ENCODE measurements at regions not wholly inside any gene's neighbourhood (a gene's known extent, or its start where the extent isn't known, plus 50 kb on each side); places are given as distances from the start of the nearest gene placed in this dataset.
"Not testable (repeated sequence)": the region's sequence is repeated elsewhere in the genome, so short reads cannot be mapped to it uniquely, and the experiment has no call there.

DNA sequence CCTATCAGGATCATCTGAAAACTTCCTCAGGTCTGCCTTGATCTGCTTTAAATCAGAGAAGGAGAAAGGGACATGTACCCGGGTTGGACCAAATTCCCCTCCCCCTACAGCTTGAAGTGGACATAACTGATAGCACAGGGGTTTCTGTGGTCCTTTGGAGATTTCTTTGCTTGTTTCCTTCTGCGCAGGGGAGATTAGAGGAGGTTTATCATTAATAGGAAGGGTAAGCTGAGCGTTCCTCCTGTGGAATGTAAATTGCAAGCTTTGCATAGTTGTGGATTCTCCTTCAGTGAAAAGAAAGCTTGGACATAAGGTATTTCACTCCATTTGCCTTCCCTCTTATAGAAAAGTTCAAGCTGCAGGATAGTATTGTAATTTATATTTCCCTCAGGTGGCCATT is 936.0 kb downstream of the DIPK2A start:
- H3K27me3 Mint-ChIP-seq; ATAC-seq (ENCODE audit: low read depth); H3K9me3 Mint-ChIP-seq; H3K36me3 Mint-ChIP-seq; DNase-seq (ENCODE audit: low spot score in 2 of 2); H3K27ac Mint-ChIP-seq; H3K4me3 Mint-ChIP-seq; H3K4me1 Mint-ChIP-seq: not testable (repeated sequence)

DNA sequence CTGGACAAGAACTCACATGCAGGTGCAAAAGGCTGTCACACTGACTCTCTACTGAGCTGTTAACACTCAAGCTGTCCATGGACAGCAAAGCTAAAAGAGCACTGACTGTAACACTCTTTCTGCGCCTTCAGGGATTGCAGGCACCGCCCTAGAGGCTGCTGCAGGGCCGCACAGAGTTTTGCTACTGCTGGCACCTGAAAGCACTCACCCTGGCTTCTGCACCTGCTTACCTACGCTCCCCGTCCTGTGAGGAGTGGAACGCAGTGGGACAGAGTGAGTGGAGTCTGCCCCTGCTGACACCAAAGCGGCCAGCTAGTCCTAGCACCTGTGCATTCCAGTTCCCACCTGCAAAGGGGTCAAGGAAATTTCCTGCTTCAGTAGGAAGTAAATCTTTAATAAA is 941.3 kb downstream of the DIPK2A start:
- H3K36me3 Mint-ChIP-seq: no peaks in the 10 kb centered on the region
- H3K9me3 Mint-ChIP-seq: peaks cover 2% of the 10 kb centered on the region
- no peaks in the 10 kb centered on the region for H3K4me1 Mint-ChIP-seq
- no peak for ATAC-seq (ENCODE audit: low read depth)
- no peaks in the 10 kb centered on the region for H3K27me3 Mint-ChIP-seq
- H3K4me3 Mint-ChIP-seq: no peak overlapping the region
- no peak overlapping the region for H3K27ac Mint-ChIP-seq
- DNase-seq (ENCODE audit: low spot score in 2 of 2): no peak

DNA sequence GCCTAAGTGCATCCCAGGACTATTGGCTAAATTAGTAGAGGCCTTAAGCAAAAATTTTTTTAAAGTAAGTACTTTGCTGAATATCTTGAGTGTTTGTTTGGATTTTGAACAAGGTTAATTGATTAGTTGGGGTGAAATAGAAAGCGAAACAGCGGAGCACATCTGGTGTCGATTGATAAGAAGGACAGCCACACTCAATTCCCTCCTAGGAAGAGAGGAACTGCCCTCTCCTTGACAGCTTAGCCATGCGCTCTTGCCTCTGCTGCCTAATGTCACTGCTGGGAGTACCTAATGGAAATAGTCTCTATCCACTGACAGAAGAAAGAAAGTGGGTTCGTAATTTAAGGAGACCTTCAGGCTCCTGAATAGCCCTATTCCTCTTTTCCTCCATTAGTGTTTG is 943.6 kb downstream of the DIPK2A start:
- Mint-ChIP-seq H3K27ac (no peak overlapping the region), H3K27me3 (no peaks in the 10 kb centered on the region), H3K4me1 (no peaks in the 10 kb centered on the region), H3K9me3 (peaks cover 2% of the 10 kb centered on the region), H3K4me3 (no peak overlapping the region), H3K36me3 (no peaks in the 10 kb centered on the region)
- ATAC-seq (ENCODE audit: low read depth): no peak
- no peak for DNase-seq (ENCODE audit: low spot score in 2 of 2)

DNA sequence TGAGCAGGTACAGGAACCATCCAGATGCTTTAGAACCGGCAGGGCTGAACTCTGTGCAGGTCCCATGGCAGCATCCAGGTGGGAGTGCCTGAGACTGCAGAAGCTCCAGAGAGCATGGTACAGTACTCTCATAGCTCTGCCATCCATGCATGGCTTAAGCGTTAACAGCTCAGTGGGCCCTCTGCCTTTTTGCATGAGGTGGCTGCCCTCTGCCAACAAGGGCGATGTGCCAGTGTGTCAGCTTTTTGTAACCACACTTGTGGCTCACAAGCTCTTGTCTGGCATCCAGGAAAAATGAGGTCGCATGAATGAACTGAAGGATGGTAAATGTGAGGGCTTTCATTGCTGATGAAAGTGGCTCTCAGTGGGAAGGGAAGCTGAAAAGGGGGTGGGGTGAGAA is 950.1 kb downstream of the DIPK2A start:
- no peak overlapping the region for H3K27ac Mint-ChIP-seq
- DNase-seq (ENCODE audit: low spot score in 2 of 2) (no peak), ATAC-seq (ENCODE audit: low read depth) (no peak)
- no peaks in the 10 kb centered on the region for H3K27me3 Mint-ChIP-seq
- H3K4me1 Mint-ChIP-seq: no peaks in the 10 kb centered on the region
- no peaks in the 10 kb centered on the region for H3K36me3 Mint-ChIP-seq
- H3K4me3 Mint-ChIP-seq: no peak overlapping the region
- peaks cover 2% of the 10 kb centered on the region for H3K9me3 Mint-ChIP-seq

DNA sequence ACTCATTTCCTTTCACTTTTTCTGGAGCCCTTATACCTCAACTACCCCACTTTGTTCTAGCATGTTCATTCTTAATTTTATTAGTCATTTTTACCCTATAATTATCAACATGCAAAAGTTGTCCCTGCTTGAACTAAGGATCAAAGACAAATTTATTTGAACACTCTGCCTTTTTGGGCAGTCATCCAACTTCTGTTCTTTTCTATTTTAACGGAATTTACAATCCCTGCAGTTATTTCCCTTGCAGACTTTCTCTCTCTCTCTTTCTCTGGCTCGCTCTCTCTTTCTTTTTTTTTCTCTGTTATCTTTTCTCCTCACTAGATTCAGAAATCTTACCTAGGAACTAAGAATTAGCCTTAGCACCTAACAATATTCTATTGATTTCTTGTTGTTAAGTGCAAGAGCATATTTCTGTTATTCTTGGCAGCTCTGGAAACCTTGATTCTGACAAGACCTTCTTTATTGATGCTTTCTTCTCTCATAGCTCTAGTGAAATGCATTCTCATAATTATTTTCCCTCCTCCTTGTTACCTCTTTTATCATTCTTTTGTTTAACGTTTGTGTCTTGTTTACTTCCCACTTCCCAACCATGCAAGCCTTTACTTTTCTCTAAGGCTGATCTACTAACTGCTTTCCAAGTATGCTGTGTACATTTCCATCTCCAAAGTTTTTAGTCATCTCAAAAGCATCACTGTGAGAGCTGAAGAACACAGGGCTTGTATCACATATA is 951.6 kb downstream of the DIPK2A start:
- no peak for ATAC-seq (ENCODE audit: low read depth)
- Mint-ChIP-seq H3K27ac (no peak overlapping the region), H3K9me3 (peaks cover 2% of the 10 kb centered on the region), H3K27me3 (no peaks in the 10 kb centered on the region), H3K36me3 (no peaks in the 10 kb centered on the region), H3K4me3 (no peak overlapping the region), H3K4me1 (no peaks in the 10 kb centered on the region)
- no peak for DNase-seq (ENCODE audit: low spot score in 2 of 2)

DNA sequence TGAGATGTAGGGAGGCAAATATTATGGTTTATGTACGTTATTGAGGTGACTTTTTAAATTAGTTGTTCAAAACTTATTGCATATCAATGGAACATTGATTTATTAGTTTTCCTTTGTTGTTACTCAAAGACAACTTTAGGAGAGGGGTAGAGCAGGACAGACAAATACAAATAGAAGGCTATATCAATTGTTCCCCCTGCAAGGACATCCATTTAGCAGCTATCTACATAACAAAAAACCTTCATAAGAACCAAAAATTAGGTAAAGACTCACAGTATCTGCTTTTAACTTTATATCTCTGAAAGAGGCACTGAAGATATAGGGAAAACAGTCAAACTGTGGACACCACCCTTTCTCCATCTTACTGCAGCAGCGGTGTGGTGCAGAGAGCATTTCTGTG is 958.8 kb downstream of the DIPK2A start:
- Mint-ChIP-seq H3K4me1 (no peaks in the 10 kb centered on the region), H3K36me3 (peaks cover 1% of the 10 kb centered on the region), H3K27me3 (no peaks in the 10 kb centered on the region), H3K4me3 (no peak overlapping the region), H3K9me3 (peaks cover 6% of the 10 kb centered on the region), H3K27ac (no peak overlapping the region)
- ATAC-seq (ENCODE audit: low read depth) (no peak), DNase-seq (ENCODE audit: low spot score in 2 of 2) (no peak)

DNA sequence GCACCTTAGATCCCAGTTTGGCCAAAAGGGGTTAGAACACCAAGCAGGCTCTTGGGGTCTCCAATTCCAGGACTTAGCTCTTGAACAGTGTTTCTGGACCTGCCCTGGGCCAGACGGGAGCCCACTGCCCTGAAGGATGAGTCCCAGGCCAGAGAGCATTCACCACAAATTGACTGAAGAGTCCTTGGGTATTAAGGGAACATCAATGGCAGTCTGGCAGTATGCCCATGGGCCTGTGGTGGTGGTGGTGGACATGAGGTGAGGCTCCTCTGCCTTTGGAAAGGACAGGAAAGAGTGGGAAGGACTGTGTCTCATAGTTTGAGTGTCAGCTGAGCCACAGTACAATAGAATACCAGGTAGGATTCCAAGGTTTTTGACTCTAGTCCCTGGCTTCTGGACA is 960.0 kb downstream of the DIPK2A start:
- H3K4me3 Mint-ChIP-seq: no peak overlapping the region
- DNase-seq (ENCODE audit: low spot score in 2 of 2): no peak
- ATAC-seq (ENCODE audit: low read depth): no peak
- no peaks in the 10 kb centered on the region for H3K4me1 Mint-ChIP-seq
- H3K36me3 Mint-ChIP-seq: peaks cover 1% of the 10 kb centered on the region
- H3K9me3 Mint-ChIP-seq: peaks cover 6% of the 10 kb centered on the region
- H3K27ac Mint-ChIP-seq: no peak overlapping the region
- no peaks in the 10 kb centered on the region for H3K27me3 Mint-ChIP-seq

DNA sequence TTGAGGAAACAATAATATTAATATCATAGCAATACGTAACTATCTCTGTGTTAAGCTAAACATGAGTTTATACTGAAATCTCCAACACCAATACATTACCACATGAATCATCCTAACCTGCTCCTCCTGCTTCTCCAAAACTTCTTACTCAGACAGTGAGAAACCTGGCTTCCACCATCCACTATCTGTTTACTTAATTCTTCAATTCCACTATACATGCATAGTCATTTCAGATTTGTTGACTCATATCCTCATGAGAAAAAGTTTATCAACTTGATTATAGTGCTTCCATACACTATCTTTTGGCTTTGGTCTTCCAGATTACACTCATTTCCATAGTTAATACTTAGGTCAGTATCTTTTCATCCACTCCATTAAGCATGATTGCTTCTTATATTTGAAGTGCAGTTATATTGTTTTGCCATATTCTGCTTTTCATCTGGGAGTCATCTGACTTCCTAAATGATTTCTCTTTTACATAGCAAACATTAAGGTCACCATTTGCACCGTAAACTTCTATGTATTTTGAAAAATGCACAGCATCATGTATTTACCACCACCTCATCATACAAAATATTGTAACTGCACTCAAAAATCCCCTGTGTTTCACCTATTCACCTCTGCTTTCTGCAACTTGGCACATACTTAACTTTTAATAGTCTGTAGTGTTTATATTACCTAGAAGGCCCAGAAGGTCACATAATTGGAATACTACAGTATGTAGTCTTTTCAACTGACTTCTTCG is 970.6 kb downstream of the DIPK2A start:
- Mint-ChIP-seq H3K4me3 (no peak overlapping the region), H3K4me1 (no peaks in the 10 kb centered on the region), H3K27ac (no peak overlapping the region), H3K27me3 (no peaks in the 10 kb centered on the region), H3K36me3 (no peaks in the 10 kb centered on the region), H3K9me3 (peaks cover 5% of the 10 kb centered on the region)
- DNase-seq (ENCODE audit: low spot score in 2 of 2) (no peak), ATAC-seq (ENCODE audit: low read depth) (no peak)

DNA sequence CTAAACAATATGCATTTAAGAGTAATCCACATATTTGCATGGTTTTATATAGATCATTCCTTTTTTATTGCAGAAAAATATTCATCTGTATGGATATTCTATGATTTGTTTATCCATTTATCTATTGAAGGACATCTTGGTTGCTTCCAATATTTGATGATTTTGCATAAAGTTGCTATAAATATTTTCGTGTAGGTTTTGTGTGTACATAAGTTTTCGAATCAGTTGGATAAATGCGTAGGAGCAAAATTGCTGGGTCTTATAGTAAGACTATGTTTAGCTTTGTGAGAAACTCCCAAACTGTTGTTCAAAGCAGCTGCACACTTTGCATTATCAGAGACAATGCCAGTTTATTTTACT is 971.2 kb downstream of the DIPK2A start:
- peaks cover 5% of the 10 kb centered on the region for H3K9me3 Mint-ChIP-seq
- H3K36me3 Mint-ChIP-seq: no peaks in the 10 kb centered on the region
- ATAC-seq (ENCODE audit: low read depth) (no peak), DNase-seq (ENCODE audit: low spot score in 2 of 2) (no peak)
- H3K27ac Mint-ChIP-seq: no peak overlapping the region
- H3K27me3 Mint-ChIP-seq: no peaks in the 10 kb centered on the region
- no peaks in the 10 kb centered on the region for H3K4me1 Mint-ChIP-seq
- H3K4me3 Mint-ChIP-seq: no peak overlapping the region

DNA sequence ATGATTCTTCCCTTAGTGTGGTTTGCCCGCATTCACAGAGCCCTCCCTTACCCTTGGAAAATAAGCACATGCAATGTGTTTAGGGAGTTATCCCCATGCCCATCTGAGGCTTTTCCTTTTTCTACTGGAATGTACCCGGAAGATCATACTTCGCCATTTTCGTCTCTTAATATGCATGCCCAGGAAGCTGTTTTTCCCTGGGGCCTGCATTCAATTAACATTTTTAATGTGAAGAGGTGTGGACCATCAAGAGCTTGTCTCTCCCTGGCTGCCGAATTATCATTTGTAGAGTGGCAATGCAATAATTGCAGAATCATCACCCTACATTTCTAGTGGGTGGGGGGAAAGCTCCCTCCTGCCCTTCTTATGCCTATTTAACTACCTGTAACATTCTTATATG is 976.3 kb downstream of the DIPK2A start:
- Mint-ChIP-seq H3K4me3 (no peak overlapping the region), H3K36me3 (no peaks in the 10 kb centered on the region), H3K4me1 (no peaks in the 10 kb centered on the region), H3K27me3 (no peaks in the 10 kb centered on the region), H3K9me3 (peaks cover 7% of the 10 kb centered on the region), H3K27ac (no peak overlapping the region)
- DNase-seq (ENCODE audit: low spot score in 2 of 2) (no peak), ATAC-seq (ENCODE audit: low read depth) (no peak)

DNA sequence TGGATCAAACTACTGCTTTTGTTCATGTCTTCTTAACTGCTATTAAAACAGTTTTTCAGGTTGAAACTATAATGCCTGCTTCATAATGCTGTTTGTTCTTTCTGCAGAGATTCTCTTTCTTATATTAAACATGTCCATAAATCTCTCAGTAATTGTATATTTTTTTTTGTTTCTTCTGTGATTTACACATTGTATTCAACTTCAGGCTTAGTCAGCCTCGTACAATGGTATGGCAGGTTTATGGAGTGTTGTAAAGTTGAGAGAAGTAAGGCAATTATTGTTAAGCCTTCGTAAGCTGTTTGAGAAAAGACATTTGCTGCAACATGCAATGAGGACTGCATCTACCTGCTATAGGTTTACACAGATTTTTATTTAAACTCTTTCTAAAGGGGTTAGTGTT is 977.1 kb downstream of the DIPK2A start:
- no peak overlapping the region for H3K27ac Mint-ChIP-seq
- DNase-seq (ENCODE audit: low spot score in 2 of 2) (no peak), ATAC-seq (ENCODE audit: low read depth) (no peak)
- no peaks in the 10 kb centered on the region for H3K36me3 Mint-ChIP-seq
- H3K4me1 Mint-ChIP-seq: no peaks in the 10 kb centered on the region
- H3K9me3 Mint-ChIP-seq: peaks cover 7% of the 10 kb centered on the region
- H3K27me3 Mint-ChIP-seq: no peaks in the 10 kb centered on the region
- H3K4me3 Mint-ChIP-seq: no peak overlapping the region

DNA sequence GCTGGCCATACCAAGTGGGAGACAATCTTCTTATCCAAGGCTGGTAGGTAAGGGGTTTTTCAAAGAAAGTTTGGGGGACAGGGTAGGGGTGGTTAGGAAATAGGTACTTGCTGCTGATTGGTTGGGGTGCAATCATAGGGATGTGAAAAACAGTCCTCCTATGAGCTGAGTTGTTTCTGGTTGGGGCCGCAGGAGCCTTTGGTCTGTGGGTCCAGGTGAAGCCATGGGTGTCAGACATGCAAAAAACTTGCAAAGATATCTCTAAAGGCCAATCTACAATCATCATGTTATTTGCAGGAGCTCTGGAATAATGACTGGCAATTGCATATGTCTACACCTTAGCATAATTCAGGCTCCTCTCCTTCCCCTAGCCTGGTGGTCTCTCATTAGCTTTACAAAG is 982.3 kb downstream of the DIPK2A start:
- DNase-seq (ENCODE audit: low spot score in 2 of 2) (no peak), ATAC-seq (ENCODE audit: low read depth) (no peak)
- no peak overlapping the region for H3K4me3 Mint-ChIP-seq
- no peaks in the 10 kb centered on the region for H3K36me3 Mint-ChIP-seq
- no peak overlapping the region for H3K27ac Mint-ChIP-seq
- H3K27me3 Mint-ChIP-seq: no peaks in the 10 kb centered on the region
- H3K4me1 Mint-ChIP-seq: no peaks in the 10 kb centered on the region
- H3K9me3 Mint-ChIP-seq: peaks cover 2% of the 10 kb centered on the region

DNA sequence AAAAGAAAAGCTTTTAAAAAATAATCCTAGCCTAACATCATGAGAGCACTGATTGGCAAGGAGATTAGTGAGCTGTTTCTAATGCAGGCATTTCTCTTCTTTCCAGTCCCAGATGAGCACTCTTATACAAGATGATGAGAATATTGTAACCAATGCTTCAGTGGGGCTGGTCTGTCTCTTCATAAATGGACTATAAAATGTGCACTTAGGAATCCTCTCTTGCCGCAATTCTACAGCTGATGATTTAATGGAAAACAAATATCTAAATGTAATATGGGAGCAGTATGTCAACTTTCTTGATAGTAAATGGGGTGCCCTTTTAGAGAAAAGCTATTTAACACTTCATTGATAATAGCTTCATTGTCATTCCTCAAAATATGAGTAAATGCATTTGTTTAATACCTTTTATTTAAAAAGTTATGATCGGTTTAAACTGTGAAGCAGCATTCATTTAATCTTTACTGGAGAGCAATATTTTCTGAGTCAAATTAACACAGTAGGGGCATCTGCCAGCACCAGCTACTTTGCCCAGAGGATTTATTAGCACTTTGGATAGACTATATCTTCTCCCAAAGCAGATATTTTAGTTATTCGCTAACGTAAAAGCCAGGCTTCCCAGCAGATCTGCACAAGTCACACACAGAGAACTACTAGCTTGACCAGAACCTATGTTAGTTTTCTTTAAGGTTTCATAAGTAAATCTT is 985.9 kb downstream of the DIPK2A start:
- Mint-ChIP-seq H3K36me3 (no peaks in the 10 kb centered on the region), H3K27me3 (no peaks in the 10 kb centered on the region), H3K27ac (no peak overlapping the region), H3K4me1 (no peaks in the 10 kb centered on the region), H3K9me3 (no peaks in the 10 kb centered on the region), H3K4me3 (no peak overlapping the region)
- ATAC-seq (ENCODE audit: low read depth): no peak
- DNase-seq (ENCODE audit: low spot score in 2 of 2): no peak

DNA sequence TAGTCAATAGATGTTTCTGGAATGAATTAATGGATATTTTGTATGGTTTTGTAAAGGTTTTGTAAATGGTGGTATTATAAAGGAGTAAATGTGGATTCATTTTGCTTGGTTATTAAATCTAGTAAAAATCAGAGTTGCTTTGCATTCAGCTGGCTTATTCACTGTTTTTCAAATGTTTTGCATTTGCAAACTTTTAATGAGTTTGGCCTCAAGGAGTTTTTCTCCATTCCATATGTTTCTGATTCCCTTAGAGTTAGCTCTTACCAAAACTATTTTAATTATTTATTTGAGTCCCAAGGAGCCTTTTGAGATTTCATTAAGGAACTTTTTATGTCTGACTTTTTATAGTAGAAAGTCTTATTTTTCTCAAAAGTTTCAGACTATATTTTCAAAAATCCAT is 992.2 kb downstream of the DIPK2A start:
- Mint-ChIP-seq H3K27me3 (no peaks in the 10 kb centered on the region), H3K4me3 (no peak overlapping the region), H3K36me3 (no peaks in the 10 kb centered on the region), H3K4me1 (no peaks in the 10 kb centered on the region), H3K9me3 (no peaks in the 10 kb centered on the region), H3K27ac (no peak overlapping the region)
- ATAC-seq (ENCODE audit: low read depth) (no peak), DNase-seq (ENCODE audit: low spot score in 2 of 2) (no peak)
